ENCODE measurements at regions not wholly inside any gene's neighbourhood (a gene's known extent, or its start where the extent isn't known, plus 50 kb on each side); places are given as distances from the start of the nearest gene placed in this dataset.

GRCh38 chr13:103140001-103140671 lies 73.9 kb upstream of the SLC10A2 start:
- DNase-seq (ENCODE audit: low spot score) = peak; percentile 41
- no peaks in the 10 kb centered on the region for H3K4me1 ChIP-seq (ENCODE audit: insufficient read depth)
- TF ChIP-seq CTCF (IDR thresholded peaks at IDR 0.05; ENCODE audit: poor library complexity) (peak; percentile 54), EZH2 (IDR thresholded peaks at IDR 0.05; ENCODE audit: borderline replicate concordance) (no peak)
- no peak overlapping the region for H3K4me2 ChIP-seq
- no peaks in the 10 kb centered on the region for H4K20me1 ChIP-seq (ENCODE audit: insufficient read depth, poor library complexity, severe bottlenecking)
- H3K27ac ChIP-seq = no peak overlapping the region
- WGBS (ENCODE audit: low lambda C conversion rate, missing lambda C conversion rate) = 72% methylated on average over 5 of the region's 5 CpGs
- no peaks in the 10 kb centered on the region for H3K9me2 ChIP-seq (replicated peaks; ENCODE audit: insufficient read depth)
- no peak overlapping the region for H2AFZ ChIP-seq
- H3K79me2 ChIP-seq = no peaks in the 10 kb centered on the region
- no peaks in the 10 kb centered on the region for H3K36me3 ChIP-seq (replicated peaks; ENCODE audit: insufficient read depth, low read depth)
- H3K9me3 ChIP-seq (ENCODE audit: low read depth) = no peaks in the 10 kb centered on the region
- no peak overlapping the region for H3K4me3 ChIP-seq
- H3K27me3 ChIP-seq = no peaks in the 10 kb centered on the region

GRCh38 chr13:103134271-103134670 lies 68.1 kb upstream of the SLC10A2 start:
- no peaks in the 10 kb centered on the region for H3K9me3 ChIP-seq (ENCODE audit: low read depth)
- 78% methylated on average over 2 of the region's 2 CpGs for WGBS (ENCODE audit: low lambda C conversion rate, missing lambda C conversion rate)

GRCh38 chr13:103133556-103133955 lies 67.3 kb upstream of the SLC10A2 start:
- no peak for DNase-seq (ENCODE audit: low spot score)
- Histone ChIP-seq H4K20me1 (ENCODE audit: insufficient read depth, poor library complexity, severe bottlenecking) (no peaks in the 10 kb centered on the region), H3K79me2 (no peaks in the 10 kb centered on the region), H3K27me3 (no peaks in the 10 kb centered on the region), H3K4me3 (no peak overlapping the region), H2AFZ (no peak overlapping the region), H3K36me3 (replicated peaks; ENCODE audit: insufficient read depth, low read depth) (no peaks in the 10 kb centered on the region), H3K4me1 (ENCODE audit: insufficient read depth) (no peaks in the 10 kb centered on the region), H3K9me3 (ENCODE audit: low read depth) (no peaks in the 10 kb centered on the region), H3K4me2 (no peak overlapping the region), H3K27ac (no peak overlapping the region), H3K9me2 (replicated peaks; ENCODE audit: insufficient read depth) (no peaks in the 10 kb centered on the region)
- TF ChIP-seq EZH2 (IDR thresholded peaks at IDR 0.05; ENCODE audit: borderline replicate concordance) (no peak), EZH2phosphoT487 (IDR thresholded peaks at IDR 0.05; ENCODE audit: low read depth, severe bottlenecking, unreplicated experiment) (no peak), CTCF (IDR thresholded peaks at IDR 0.05; ENCODE audit: poor library complexity) (no peak)
- WGBS (ENCODE audit: low lambda C conversion rate, missing lambda C conversion rate) = 73% methylated on average over 4 of the region's 4 CpGs

More at GRCh38 chr13:103134271-103134670, 68.1 kb upstream of the SLC10A2 start:
- Histone ChIP-seq H3K4me1 (ENCODE audit: insufficient read depth) (no peaks in the 10 kb centered on the region), H4K20me1 (ENCODE audit: insufficient read depth, poor library complexity, severe bottlenecking) (no peaks in the 10 kb centered on the region), H3K9me2 (replicated peaks; ENCODE audit: insufficient read depth) (no peaks in the 10 kb centered on the region), H3K27me3 (no peaks in the 10 kb centered on the region), H3K79me2 (no peaks in the 10 kb centered on the region), H2AFZ (no peak overlapping the region), H3K4me3 (no peak overlapping the region), H3K4me2 (no peak overlapping the region), H3K36me3 (replicated peaks; ENCODE audit: insufficient read depth, low read depth) (no peaks in the 10 kb centered on the region), H3K27ac (no peak overlapping the region)
- TF ChIP-seq EZH2 (IDR thresholded peaks at IDR 0.05; ENCODE audit: borderline replicate concordance) (no peak), CTCF (IDR thresholded peaks at IDR 0.05; ENCODE audit: poor library complexity) (no peak), EZH2phosphoT487 (IDR thresholded peaks at IDR 0.05; ENCODE audit: low read depth, severe bottlenecking, unreplicated experiment) (no peak)
- DNase-seq (ENCODE audit: low spot score) = no peak

Data from hepatocyte (in vitro differentiated cells).